ENCODE measurements at regions not wholly inside any gene's neighbourhood (a gene's known extent, or its start where the extent isn't known, plus 50 kb on each side); places are given as distances from the start of the nearest gene placed in this dataset.
A peak's percentile ranks its signal among the peaks of the same experiment; 100 is the strongest.

DNA sequence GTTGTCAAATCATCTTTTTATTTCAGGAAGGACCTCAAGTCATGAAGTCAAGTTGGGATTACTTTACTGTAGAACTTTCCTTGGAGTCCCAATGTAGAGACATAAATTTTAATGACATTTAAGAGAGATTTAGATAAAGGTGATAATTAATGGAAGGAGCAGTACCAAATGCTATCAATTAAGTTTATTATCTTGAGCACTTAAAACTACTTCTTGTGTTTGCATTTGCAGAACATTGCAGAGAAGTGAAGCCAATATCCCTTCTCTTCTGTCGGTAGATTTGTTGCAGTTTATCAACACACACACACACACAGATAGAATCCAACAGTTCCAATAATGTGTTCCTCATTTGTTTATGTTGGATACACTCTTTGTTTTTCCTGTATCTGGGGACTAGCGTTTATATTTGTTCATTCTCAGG is 570.7 kb downstream of the EPHA4 start:
- DNase-seq (ENCODE audit: low spot score): no peak
- in situ Hi-C loops (cut with HindIII; ENCODE audit: low sequenced_read_pairs): no loop called here

DNA sequence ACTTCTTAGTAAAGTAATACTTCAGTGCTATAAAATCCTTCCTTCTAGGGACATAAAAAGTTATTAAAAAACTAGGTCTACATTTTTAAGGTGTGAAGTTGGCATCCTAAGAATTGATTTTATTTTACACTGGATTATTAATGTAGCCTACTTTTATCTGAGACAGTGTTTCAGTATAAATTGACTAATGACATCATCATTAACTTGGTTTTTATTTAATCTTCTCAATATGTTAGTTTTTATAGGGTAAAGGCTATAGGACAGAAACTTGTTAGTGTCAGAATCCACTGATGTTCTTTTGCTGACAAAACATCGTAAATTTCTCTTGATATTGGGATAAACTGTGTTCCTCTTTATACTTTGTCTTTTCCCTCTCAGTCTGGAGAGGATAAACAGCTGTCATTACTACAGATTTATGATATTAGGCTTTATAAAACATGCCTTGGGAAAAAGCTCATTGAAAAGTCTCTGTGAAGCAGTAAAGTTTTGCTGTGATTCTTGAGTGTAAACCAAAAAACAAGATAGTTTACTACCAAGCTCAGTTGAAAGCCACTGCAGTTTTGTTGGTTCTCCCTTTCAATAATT is 569.9 kb downstream of the EPHA4 start:
- in situ Hi-C loops (cut with HindIII; ENCODE audit: low sequenced_read_pairs): no loop called here
- no peak for DNase-seq (ENCODE audit: low spot score)

DNA sequence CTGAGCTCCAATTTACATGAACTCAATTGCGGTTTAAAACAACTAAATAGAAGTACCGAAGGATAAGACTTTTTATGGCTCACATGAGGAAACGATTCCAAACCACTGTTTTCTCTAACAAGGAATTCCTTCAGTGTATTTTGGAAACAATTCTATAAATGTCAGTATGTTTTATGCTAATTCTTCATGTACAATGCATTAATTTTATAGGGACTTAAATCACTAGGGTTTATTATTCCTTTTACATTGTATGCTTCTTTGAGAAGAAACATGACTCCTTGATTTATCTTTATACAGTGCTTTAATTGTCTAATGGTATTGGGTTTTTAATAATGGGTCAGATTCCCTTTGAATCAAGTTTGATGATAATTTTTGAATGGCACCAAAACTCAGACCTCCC is 566.8 kb downstream of the EPHA4 start:
- DNase-seq (ENCODE audit: low spot score): no peak
- in situ Hi-C loops (cut with HindIII; ENCODE audit: low sequenced_read_pairs): no loop called here

DNA sequence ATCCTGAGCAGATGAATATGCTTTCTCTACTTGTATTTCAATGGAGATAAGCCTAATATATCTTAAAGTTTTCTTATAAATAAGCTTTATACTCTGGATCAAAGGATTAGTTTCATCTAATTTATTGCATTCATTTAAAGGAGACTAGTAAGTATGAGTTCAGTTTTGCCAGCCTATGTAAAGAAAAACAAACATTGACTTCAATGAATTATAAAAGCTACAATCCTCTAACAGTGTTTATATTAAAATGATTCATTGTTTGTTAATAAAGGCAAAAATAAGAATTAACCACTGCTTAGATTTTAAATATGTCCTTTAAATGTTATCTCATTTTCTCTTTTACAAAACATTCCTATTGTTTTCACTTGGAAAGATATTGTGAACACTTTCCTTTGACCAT is 566.0 kb downstream of the EPHA4 start:
- in situ Hi-C loops (cut with HindIII; ENCODE audit: low sequenced_read_pairs): no loop called here
- no peak for DNase-seq (ENCODE audit: low spot score)

DNA sequence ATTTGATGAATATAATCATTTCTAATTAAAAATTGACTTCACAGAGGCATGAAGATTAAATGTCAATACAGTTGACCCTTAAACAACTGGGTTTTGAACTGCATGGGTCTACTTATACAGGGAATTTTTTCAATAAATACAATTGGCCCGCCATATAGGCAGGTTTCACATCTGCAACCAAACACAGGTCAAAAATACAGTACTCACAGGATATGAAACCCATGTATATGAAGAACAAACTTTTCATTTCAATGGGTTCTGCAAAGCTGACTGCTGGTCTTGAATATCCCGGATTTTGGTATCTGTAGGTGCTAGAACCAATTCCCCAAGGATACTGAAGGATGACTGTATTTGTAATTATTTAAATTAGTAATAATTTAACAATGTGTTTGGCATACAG is 555.6 kb downstream of the EPHA4 start:
- DNase-seq (ENCODE audit: low spot score): no peak
- in situ Hi-C loops (cut with HindIII; ENCODE audit: low sequenced_read_pairs): no loop called here

DNA sequence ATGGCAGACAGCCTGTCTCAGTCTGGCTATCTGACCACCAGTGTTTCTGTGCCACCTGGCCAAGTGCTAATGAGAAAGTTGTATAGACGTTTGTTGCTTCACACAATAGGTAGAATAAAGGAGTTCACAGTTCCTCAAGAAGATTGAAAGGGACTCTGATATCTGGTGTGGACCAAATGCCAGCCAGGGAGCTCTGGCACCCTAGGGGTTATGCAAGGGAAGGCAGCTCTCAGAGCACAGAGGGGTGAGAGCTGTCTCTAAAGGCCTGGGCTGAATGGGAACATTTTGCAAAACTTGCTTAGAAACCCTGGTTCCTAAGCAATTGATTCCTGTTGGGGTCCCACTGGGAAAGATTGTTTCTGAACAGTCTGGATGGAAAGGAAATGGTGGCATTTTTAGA is 553.8 kb downstream of the EPHA4 start:
- DNase-seq (ENCODE audit: low spot score): no peak
- in situ Hi-C loops (cut with HindIII; ENCODE audit: low sequenced_read_pairs): no loop called here

DNA sequence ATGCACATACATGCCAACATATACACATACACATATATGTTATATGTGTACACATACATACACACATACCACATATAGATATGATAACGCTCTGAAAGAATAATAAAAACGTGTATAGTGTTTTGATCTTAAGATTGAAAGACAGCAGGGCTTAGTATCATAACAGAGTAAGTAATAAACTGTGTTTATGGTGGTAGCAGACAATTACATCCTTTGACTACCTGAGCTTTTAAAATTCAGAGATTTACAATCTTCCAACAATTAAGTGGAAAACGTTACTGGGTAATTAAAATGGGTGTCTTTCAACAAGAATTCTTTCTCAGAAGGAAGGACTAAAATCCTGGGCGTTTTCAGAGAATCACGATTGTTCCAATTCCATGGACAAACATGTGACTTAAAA is 552.4 kb downstream of the EPHA4 start:
- in situ Hi-C loops (cut with HindIII; ENCODE audit: low sequenced_read_pairs): no loop called here
- no peak for DNase-seq (ENCODE audit: low spot score)

DNA sequence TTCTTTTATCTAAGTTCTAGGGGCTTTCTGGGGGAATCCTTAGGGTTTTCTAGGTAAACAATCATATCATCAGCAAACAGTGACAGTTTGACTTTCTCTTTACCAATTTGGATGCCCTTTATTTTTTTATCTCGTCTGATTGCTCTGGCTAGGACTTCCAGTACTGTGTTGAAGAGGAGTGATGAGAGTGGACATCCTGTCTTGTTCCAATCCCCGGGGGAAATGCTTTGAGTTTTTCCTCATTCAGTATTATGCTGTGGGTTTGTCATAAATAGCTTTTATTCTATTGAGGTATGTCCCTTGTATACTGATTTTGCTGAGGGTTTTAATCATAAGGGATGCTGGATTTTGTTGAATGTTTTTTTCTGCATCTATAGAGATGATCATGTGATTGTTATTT is 549.5 kb downstream of the EPHA4 start:
- DNase-seq (ENCODE audit: low spot score): no peak
- in situ Hi-C loops (cut with HindIII; ENCODE audit: low sequenced_read_pairs): no loop called here

DNA sequence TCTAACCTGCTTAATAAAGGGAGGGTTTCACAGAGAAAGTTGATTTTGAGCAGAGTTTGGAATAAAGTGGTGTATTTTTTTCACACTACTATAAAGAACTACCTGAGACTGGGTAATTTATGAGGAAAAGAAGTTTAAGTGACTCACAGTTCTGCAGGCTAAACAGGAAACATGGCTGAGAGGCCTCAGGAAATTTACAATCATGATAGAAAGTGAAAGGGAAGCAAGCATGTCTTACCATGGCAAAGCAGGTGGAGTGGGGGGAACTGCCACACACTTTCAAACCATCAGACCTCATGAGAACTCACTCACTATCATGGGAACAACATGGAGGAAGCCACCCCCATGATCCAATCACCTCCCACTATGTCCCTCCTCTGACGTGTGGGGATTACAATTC is 546.7 kb downstream of the EPHA4 start:
- in situ Hi-C loops (cut with HindIII; ENCODE audit: low sequenced_read_pairs): no loop called here
- no peak for DNase-seq (ENCODE audit: low spot score)

DNA sequence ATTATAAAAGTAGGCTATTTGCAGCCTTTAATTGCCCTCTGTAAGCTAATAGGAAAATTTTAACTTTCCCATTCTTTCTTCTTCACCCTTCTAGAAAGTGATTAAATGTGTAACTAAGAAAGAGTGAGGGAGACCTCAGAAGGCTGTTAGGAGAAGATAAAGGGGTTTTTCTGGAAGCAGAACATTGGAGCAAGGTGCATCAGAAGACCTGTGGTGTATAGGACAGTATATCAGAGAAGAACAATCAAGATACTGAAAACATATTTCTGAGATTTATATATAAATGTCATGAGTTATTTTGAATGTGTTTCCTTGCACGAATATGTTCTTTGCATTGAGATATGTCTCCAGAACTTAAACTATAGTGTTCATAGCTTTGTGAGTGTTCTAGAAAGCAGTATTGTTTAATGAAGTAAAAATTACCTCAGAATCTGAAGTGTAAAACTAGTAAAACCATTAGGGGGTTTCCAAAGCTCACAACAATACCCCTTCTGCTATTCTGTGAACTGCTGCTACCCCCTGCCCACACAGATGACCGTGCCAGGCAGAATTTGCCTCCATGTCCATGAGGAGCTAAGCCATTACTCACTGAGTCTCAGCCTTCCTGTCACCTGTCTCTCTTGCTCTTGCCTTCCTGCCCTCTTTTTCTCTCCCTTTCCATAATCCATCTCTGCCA is 537.9 kb downstream of the EPHA4 start:
- in situ Hi-C loops (cut with HindIII; ENCODE audit: low sequenced_read_pairs): no loop called here
- DNase-seq (ENCODE audit: low spot score): no peak

DNA sequence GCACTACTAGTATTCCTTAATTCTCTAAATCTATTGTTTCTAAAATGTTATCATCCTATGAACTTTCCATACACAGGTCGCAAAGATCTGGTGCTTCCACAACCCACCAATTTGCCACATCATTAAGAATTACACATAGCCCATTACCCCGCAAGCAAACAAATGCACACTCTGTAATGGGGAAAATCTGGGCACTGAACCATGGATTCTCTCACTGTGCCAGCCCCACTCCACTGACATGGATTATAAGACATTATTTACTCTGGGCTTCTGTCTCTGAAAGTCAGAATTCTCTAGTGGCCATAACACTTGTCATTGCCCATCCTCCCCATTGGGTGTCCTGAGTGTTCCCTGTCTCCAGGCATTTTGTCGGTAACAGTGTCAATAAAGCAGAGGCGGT is 537.1 kb downstream of the EPHA4 start:
- in situ Hi-C loops (cut with HindIII; ENCODE audit: low sequenced_read_pairs): no loop called here
- DNase-seq (ENCODE audit: low spot score): no peak

DNA sequence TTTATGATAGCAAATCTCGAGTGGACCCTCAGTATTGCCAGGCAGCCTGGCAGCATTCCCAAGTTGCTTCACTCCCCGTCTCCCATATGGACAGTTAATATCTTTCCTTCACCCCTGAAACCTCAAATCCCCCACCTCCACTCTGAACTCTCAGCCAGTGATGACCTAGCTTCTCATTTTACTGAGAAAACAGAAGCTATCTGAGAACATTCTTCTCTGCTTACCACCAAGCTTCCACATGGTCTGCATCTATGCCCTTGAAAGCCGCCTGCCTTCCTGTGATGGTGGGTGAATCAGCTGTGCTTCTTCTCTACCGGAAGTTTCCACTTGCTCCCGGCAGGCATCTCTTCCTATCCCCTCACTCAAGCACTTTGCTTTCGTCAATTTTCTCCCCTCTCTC is 529.2 kb downstream of the EPHA4 start:
- DNase-seq (ENCODE audit: low spot score): no peak
- in situ Hi-C loops (cut with HindIII; ENCODE audit: low sequenced_read_pairs): no loop called here

DNA sequence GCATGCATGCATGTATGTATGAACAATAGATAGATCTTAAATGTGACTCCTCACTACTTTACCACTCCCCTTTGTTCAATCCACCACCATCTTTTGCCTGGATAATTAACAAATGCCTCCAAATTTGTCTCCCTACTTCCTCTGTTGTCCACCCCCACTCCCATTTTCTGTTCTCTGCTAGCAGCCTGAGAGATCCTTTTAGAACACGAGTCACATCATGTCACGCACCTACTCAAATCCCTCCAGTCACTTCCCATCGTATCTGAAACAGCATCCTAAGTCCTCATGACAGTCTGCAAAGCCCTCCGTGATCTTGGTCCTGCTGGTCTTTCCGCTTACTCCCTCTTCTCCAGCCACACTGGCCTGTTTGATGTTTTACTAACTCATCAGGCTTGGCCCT is 527.3 kb downstream of the EPHA4 start:
- in situ Hi-C loops (cut with HindIII; ENCODE audit: low sequenced_read_pairs): no loop called here
- DNase-seq (ENCODE audit: low spot score): no peak

DNA sequence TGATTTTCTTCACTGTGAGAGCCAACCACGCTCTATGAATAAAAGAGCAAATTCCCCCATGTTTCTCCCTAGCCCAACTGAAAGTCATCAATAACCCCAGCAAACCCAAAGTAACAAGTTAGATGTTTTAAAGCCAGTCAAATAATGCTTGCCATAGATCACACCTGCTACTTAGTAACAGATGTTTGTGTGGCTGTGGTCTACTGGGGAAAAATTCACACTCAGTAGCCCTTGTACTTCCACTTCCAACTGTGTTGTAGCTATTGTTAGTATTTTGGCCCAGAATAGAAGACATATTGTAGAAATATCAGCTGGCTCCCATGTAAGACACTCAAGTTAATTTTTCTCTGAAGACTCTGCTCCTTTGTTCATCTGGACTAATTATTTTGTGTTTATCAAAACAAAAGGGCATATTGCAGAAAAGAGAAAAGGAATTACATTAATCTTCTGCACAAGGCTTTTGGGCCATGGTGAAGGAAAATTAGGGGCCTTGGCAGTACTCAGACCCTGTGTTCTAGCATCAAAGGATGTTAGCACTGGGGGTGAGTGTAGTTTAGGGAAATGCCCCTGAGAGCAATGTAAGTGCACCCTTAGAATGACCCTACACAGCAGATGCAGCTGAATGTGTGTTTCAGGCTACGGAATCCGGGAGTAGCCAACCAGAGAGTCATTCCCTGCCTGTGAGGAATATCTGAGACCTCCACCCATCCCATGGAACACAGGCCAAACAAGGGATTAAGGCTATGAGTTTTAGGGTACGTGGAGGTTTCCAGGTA is 521.9 kb downstream of the EPHA4 start:
- DNase-seq (ENCODE audit: low spot score): peak; percentile 41
- in situ Hi-C loops (cut with HindIII; ENCODE audit: low sequenced_read_pairs): no loop called here

DNA sequence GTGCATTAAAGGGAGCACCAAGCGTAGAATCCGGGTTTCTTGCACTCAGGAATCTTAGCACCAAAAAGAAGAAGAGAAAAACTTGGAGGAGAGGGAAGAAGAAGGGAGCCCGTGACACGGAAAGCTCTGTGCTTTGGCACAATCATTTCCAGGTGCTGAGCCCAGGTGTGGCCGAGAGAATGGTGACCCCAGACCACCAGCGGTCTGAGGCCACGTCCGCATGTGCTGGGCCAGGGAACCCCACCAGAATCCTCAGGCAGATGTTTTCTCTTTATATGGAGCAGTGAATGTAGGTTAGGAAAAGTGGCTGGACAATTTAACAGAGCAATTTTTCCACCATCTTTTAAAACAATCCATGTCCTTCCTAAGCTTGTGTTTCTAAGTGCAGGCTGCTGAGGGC is 520.9 kb downstream of the EPHA4 start:
- DNase-seq (ENCODE audit: low spot score): no peak
- in situ Hi-C loops (cut with HindIII; ENCODE audit: low sequenced_read_pairs): no loop called here

DNA sequence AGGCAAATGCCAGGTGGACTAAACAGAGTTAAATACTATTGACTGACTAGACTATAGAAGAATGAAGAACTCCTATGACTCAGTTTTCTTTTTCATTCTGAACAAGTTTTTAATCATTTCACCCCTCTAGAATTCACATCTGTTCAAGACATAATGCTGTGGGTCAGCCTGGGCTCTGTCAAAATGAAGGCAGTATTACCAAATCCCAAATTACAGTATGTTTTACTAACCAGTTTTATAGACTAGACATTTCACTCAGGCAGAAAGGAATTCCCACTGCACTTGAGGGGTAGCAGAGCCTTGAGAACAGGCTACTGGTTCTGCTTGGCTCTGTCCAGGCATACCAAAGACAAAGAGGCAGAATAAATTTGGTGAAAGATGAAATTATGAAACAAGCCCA is 511.7 kb downstream of the EPHA4 start:
- DNase-seq (ENCODE audit: low spot score): no peak
- in situ Hi-C loops (cut with HindIII; ENCODE audit: low sequenced_read_pairs): no loop called here

DNA sequence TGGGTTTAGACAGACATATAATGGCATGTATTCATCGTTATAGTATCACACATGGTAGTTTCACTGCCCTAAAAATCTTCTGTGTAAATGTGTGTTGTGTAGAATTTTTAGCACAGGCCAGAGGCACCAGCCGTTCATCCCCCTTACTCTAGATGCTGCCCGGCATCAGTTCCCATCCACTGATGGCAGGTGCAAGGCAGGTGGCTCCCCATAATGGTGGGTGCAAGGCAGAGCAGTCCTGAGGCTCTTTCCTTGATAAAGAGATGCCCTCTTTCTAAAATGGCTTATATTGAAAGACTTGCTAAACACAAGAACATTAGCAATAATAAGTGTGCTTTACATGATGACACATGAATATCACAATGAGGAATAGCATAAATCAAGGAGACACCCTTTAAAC is 508.5 kb downstream of the EPHA4 start:
- no peak for DNase-seq (ENCODE audit: low spot score)
- in situ Hi-C loops (cut with HindIII; ENCODE audit: low sequenced_read_pairs): no loop called here

DNA sequence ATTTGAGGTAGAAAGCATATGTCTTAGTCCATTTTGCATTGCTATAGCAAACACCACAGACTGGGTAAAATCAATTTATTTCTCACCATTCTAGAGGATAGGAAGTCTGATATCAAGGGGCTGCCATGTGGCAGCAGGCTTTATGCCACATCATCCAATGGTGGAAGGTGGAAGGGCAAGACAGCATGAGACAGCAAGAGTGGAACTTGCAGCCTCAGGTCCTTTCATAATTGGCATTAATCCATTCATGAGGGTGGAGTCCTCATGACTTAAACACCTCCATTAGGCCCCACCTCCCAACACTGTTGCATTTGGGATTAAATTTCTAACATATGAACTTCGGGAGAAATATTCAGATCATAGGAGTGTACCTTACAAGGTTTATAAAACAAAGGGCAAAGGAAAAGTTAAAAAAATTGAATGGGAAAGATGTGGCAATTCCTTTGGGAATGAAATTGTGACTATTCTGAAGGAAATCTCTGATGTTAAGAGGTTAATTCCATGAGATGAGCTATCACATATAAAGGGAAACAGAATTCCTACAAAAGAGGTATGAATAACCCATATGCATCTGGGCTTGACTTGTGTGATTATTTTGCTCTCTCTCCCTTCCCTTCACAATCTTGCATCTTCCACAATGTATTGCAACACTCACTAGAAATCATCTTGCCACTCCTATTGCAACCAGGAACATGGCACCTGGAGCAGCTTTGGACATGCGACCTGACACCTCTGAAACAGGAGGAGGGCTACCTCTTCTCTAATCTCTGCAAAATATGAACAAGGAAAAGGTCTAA is 507.8 kb downstream of the EPHA4 start:
- no peak for DNase-seq (ENCODE audit: low spot score)
- in situ Hi-C loops (cut with HindIII; ENCODE audit: low sequenced_read_pairs): no loop called here

DNA sequence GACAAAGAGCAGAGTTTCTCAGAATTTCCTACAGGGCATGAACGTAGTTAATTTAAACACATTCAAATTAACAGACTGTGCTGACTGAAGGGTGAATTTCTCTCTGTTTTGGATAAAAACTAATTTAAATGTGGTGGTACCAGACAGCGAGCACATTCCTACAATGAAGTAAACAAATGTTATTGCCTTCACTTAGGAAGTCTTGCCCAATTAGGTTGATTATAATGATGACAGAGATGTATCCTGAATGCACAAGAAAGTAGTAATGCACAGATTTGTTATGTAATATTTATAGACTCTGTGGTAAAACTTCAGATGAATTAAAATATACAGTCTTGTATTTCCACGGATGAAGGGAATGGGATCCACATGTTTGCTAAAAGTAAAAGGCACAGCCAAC is 507.2 kb downstream of the EPHA4 start:
- in situ Hi-C loops (cut with HindIII; ENCODE audit: low sequenced_read_pairs): no loop called here
- no peak for DNase-seq (ENCODE audit: low spot score)

DNA sequence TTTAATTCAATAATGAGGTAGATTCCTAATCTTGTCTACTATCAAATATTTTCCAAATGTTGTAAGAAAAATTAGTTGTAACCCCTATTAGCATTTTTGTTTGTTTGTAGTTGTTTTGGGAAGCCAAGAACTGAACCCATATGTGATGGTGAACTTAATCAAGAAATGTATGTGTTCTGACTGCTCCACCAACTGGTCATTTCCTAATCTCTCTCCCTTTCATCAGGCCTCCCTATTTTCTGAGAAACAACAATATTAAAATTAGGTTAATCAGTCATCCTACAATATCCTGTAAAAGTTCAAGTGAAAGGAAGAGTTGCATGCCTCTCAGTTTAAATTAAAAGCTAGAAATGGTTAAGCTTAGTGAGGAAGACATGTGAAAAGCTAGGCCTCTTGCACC is 504.0 kb downstream of the EPHA4 start:
- in situ Hi-C loops (cut with HindIII; ENCODE audit: low sequenced_read_pairs): no loop called here

More for the DNA sequence above, 504.0 kb downstream of the EPHA4 start:
- no peak for DNase-seq (ENCODE audit: low spot score)

All from G401 (cell line).